ENCODE measurements at regions not wholly inside any gene's neighbourhood (a gene's known extent, or its start where the extent isn't known, plus 50 kb on each side); places are given as distances from the start of the nearest gene placed in this dataset.

GRCh38 chr6:19699932-19700331 is 137.2 kb upstream of the ID4 start:
- Mint-ChIP-seq H3K36me3 (ENCODE audit: low read depth) (no peaks in the 10 kb centered on the region), H3K27ac (no peak overlapping the region), H3K27me3 (ENCODE audit: insufficient read depth) (no peaks in the 10 kb centered on the region), H3K4me1 (no peaks in the 10 kb centered on the region), H3K9me3 (peaks cover 2% of the 10 kb centered on the region), H3K4me3 (no peak overlapping the region)
- 95 to 96% methylated on average over 4 of the region's 4 CpGs for WGBS, 2 experiments (ENCODE audit: insufficient coverage in 1 of 2, insufficient read length in 1 of 2)
- Histone ChIP-seq H3K4me1 (ENCODE audit: control insufficient read depth, insufficient read depth, low read length) (no peaks in the 10 kb centered on the region), H3K9me3 (ENCODE audit: control insufficient read depth, low read length) (no peaks in the 10 kb centered on the region), H3K27ac (ENCODE audit: low read depth, low read length) (no peak overlapping the region), H3K36me3 (ENCODE audit: control insufficient read depth, insufficient read depth, low read length) (no peaks in the 10 kb centered on the region), H3K27me3 (ENCODE audit: control insufficient read depth, insufficient read depth, low read length, poor library complexity, severe bottlenecking) (no peaks in the 10 kb centered on the region), H3K9ac (ENCODE audit: extremely low read depth, low read length, poor library complexity, severe bottlenecking) (no peak overlapping the region), H3K4me3 (ENCODE audit: low read length) (no peak overlapping the region)
- DNase-seq: no peak
- no peak for TF ChIP-seq CTCF (conservative IDR thresholded peaks at IDR 0.05)

- no peak for DNase-seq
- no peaks in the 10 kb centered on the region for H3K36me3 ChIP-seq (ENCODE audit: control insufficient read depth, insufficient read depth, low read length)
- no peaks in the 10 kb centered on the region for H3K36me3 Mint-ChIP-seq (ENCODE audit: low read depth)
- H3K9me3 ChIP-seq (ENCODE audit: control insufficient read depth, low read length): no peaks in the 10 kb centered on the region
- H3K9me3 Mint-ChIP-seq: peaks cover 2% of the 10 kb centered on the region
- no peak overlapping the region for H3K9ac ChIP-seq (ENCODE audit: extremely low read depth, low read length, poor library complexity, severe bottlenecking)
- H3K27ac Mint-ChIP-seq: no peak overlapping the region
- no peak for TF ChIP-seq CTCF (conservative IDR thresholded peaks at IDR 0.05)
- H3K27ac ChIP-seq (ENCODE audit: low read depth, low read length): no peak overlapping the region
- H3K27me3 ChIP-seq (ENCODE audit: control insufficient read depth, insufficient read depth, low read length, poor library complexity, severe bottlenecking): no peaks in the 10 kb centered on the region
- no peaks in the 10 kb centered on the region for H3K4me1 ChIP-seq (ENCODE audit: control insufficient read depth, insufficient read depth, low read length)
- no peaks in the 10 kb centered on the region for H3K4me1 Mint-ChIP-seq
- WGBS, 2 experiments (ENCODE audit: insufficient coverage in 1 of 2, insufficient read length in 1 of 2): 93 to 97% methylated on average over 4 to 5 of the region's 5 CpGs
- no peaks in the 10 kb centered on the region for H3K27me3 Mint-ChIP-seq (ENCODE audit: insufficient read depth)
- H3K4me3 ChIP-seq (ENCODE audit: low read length): no peak overlapping the region
- H3K4me3 Mint-ChIP-seq: no peak overlapping the region
These were observed 131.6 kb upstream of the ID4 start for GRCh38 chr6:19705606-19706005.

GRCh38 chr6:19712012-19712688 is 125.0 kb upstream of the ID4 start:
- WGBS, 2 experiments (ENCODE audit: insufficient coverage in 1 of 2, insufficient read length in 1 of 2): 85 to 86% methylated on average over 4 of the region's 4 CpGs
- no peak overlapping the region for H3K4me3 Mint-ChIP-seq
- Histone ChIP-seq H3K4me3 (ENCODE audit: low read length) (no peak overlapping the region), H3K27ac (ENCODE audit: low read depth, low read length) (no peak overlapping the region), H3K9me3 (ENCODE audit: control insufficient read depth, low read length) (no peaks in the 10 kb centered on the region), H3K36me3 (ENCODE audit: control insufficient read depth, insufficient read depth, low read length) (no peaks in the 10 kb centered on the region), H3K4me1 (ENCODE audit: control insufficient read depth, insufficient read depth, low read length) (peaks cover 3% of the 10 kb centered on the region), H3K27me3 (ENCODE audit: control insufficient read depth, insufficient read depth, low read length, poor library complexity, severe bottlenecking) (no peaks in the 10 kb centered on the region), H3K9ac (ENCODE audit: extremely low read depth, low read length, poor library complexity, severe bottlenecking) (no peak overlapping the region)
- DNase-seq: peak; percentile 62
- H3K9me3 Mint-ChIP-seq: peaks cover 6% of the 10 kb centered on the region
- no peak overlapping the region for H3K27ac Mint-ChIP-seq
- peaks cover 2% of the 10 kb centered on the region for H3K36me3 Mint-ChIP-seq (ENCODE audit: low read depth)
- H3K27me3 Mint-ChIP-seq (ENCODE audit: insufficient read depth): no peaks in the 10 kb centered on the region
- H3K4me1 Mint-ChIP-seq: peaks cover 25% of the 10 kb centered on the region
- peak; percentile 28 for TF ChIP-seq CTCF (conservative IDR thresholded peaks at IDR 0.05)

Data from endodermal cell (in vitro differentiated cells).